Fibroblast of skin of abdomen (primary cell): ENCODE measurements at regions not wholly inside any gene's neighbourhood (a gene's known extent, or its start where the extent isn't known, plus 50 kb on each side); places are given as distances from the start of the nearest gene placed in this dataset.
"Not testable (repeated sequence)": the region's sequence is repeated elsewhere in the genome, so short reads cannot be mapped to it uniquely, and the experiment has no call there.

Source experiments
- DNase-seq: peaks from one replicate; pipeline ENCODE4 v3.0.0-alpha.2; 2013

DNA sequence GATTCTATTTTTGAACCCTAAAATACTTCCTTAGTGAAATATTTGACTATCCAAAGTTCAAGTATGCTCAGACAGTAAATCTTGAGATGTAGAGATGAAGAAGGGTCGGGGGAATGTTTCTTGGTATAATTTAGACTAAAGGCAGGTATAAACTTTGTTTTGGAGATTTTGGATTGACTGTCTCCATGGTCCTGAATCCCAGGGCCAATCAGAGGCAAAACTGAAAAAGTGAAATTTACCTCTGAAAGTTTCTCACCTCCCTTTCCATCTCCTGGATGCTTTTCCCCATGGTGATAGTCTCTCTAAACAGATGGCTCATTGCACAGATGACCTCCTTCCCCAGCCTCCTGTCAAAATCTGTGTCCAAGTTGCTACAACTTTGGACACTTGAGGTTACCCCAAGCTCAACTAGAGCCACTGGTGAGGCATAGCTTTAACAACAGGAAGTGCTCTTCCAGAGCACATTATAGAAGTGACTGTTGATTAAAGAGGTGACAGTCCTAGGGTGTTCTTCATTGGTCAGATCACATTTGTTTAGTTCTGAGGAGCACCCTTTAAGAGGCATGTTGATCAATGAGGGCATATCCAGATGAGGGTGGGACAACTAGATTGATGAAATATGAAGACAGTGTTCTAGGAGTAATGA is 128.4 kb downstream of the AKAP11 start:
- no peak for DNase-seq

DNA sequence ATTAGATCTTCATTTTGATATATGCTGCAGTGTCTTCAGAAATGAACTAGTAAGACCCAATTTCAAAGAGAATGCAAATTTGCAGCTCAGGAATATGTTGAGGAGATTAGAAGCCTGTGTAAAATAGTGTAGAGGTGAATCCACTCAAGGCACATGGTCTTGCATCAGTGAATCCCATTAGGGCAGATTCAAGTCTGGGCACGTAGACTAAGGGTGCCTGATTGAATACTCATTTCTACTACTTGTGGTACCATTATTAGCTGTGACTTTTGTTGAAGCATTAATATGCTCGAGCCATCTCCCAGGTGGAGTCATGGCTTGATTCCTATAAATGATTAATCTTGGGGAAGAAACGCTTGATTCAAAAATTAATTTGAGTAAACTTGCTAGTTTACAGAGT is 129.4 kb downstream of the AKAP11 start:
- DNase-seq: no peak

DNA sequence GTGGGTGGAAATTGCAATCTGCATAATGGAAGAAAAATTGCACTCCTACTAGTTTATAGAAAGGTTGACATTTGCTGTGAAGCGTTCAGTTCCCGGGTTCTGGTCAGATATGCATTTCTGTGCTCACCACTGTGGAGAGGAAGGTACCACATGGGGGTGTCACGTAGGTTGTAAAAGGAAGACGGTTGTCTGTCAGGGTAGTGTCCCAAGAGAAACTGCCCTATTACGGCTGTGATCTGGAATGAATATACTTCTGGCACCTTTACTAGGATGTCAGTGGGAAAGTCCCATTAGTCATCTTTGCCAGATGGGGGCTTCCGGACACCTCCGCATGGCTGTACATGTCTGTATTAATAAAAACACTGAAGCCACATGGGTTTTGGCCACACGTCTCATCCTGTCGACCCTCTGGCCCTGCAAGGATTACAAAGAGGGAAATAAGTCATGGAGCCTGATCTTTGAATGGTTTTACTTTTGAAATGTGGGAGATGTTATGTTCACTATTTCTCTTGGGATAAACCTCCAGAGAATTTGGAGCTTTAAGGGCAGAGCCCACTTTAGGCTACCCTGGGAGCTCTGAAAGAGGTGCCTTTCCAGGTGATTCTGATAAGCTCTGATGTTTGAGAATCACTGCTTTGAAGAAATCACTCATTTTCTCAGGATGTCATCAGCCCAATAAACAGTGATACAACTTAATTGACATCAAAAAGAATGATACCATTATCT is 133.9 kb downstream of the AKAP11 start:
- DNase-seq: peak; percentile 43

DNA sequence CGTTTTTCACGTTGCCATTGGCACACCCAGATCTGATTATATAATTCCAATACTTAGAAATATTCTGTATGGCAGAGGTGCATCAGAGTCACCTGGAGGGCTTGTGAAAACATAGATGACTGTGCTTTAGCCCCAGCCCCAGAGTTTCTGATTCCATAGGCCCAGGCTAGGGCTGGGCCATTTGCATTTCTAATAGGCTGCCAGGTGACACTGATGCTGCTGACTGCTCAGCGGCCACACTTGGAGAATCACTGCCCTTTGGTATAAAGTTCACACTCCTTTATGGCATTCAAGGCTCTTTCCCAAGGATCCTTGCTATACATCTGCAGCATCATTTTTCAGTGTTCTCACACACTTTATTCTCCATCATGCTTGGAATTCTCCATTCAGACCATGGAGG is 137.1 kb downstream of the AKAP11 start:
- no peak for DNase-seq

DNA sequence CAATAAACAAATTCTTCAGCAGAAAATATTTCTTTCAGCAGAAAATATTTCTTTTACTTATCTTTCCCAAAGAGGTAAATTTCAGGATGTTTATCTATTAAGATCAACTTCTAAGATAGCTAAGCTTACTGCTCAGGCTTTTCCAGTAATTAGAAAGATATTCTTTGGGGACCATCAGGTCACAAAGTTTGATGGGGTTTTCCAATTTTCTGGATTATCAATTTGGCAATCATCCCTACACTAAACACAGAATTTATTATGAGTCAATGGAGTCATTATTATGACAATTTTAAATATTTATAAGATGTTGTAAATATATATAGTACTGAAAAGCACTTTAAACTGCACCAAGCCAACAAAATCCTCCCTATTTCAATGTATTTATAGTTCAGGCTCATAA is 137.6 kb downstream of the AKAP11 start:
- no peak for DNase-seq

DNA sequence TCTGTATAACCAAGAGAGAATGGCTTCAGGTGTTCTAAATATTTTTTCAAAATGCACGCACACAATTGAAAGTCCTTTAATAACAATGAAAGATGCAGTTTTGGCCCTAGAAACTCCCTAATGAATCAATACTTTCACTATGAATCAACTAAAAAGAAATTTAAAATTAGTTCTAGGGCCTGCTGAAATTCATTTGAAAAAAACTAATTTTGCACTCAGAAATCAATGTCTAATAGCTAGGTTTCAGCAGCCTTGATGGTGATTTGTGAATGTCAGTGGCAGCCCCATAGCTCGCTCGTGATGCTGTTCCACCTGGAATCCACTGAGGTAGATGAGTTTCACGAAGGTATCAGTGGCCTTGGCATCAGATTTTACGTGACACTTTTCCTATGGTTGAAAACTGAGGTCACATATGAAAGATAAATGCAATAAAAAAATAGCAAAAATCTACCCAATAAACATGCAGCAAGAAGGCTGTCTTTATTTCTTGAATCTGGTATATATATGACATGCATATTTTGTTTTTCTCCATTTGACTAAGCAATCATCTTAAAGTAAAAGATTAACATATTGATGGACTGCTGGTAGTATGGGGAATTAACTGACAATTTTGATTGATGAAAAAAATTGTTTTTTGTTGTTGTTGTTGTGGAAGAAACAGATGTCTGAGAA is 141.0 kb downstream of the AKAP11 start:
- DNase-seq: no peak

DNA sequence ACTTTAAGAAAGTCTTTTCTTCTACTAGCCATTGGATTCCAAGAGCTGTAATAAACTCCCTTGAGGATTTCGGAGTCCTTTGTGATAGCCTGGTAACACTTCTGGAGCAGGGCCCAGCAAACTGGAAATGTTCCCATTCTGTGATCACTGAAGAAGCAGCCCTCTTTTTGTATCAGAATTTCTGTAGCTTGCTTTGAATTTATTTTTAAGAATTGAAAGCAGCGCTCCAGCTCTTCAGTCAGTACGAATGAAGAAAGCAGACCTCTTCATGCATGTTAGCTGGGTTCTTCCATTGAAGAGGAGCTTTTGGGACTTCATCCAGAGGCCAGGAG is 141.5 kb downstream of the AKAP11 start:
- no peak for DNase-seq

DNA sequence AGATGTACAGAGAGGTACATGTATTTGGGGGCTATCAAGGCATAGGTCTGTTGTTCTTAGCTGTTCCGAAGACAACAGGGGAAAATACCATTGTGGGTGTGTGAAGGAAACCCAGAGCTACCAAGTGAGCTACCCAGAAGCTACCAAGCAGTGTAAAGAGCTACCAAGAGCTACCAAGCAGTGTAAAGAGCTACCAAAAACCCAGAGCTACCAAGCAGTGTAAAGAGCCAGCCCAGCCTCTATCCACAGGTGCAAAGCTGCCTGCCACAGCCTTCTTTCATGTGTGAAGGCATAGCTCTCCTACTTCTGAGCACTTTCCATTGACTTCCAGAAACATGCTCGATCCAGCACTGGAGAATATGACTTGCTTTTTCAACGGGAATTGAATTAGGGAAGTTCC is 145.7 kb downstream of the AKAP11 start:
- no peak for DNase-seq

DNA sequence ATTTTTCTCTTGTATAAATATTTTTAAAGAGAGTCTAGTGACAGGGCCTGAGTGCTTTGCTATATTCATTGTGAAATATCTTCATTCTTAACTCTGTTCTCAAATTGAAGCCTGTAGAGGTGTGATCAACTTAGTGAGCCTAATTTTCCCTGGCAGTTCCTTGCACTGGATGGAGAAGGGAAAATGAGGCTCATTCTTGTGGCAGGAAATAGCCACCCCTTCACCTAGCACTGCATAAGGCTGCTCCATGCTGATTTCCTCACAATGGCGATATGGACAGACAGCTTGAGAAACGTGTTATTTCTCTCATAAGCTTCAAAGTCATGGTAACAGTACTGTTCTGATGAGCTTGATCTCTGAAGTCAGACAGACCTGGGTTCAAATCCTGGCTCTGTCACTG is 146.2 kb downstream of the AKAP11 start:
- DNase-seq: no peak

DNA sequence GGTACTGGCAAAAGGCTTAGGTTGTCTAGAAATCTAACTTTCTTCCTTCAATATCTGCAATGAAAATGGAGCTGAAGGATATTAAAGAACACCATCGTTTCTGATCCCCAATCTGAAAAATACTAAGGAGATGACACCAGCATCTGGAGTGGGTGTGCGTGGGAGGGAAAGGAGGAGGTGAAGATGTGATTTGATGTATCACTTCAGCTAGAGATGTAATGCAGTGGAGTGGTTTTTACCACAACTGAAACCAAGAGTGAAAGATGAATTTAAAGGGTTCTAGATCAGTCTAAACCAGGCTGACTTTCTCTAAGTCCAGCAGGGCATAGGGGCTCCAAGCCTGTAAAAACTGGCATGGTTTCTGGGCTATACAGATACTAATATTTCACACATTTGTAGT is 148.4 kb downstream of the AKAP11 start:
- DNase-seq: no peak

DNA sequence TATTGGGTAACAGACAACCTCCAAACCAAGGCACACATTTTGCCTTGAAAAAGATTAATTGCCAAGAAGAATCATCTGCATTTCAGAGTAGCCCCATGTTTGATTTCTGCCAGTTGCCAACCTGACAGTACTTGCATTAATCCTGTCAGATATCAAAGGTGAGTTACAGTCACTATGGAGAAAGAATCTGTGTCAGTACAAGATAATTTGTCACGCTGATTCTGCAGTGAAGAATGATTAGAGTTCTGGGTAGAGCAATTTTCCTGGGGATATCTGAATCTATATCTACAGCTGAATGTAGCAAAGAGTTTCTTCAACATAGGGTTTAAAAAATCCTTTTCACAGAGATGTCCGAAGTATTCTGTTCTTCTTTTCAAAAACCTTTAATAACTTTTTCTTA is 150.7 kb downstream of the AKAP11 start:
- no peak for DNase-seq

DNA sequence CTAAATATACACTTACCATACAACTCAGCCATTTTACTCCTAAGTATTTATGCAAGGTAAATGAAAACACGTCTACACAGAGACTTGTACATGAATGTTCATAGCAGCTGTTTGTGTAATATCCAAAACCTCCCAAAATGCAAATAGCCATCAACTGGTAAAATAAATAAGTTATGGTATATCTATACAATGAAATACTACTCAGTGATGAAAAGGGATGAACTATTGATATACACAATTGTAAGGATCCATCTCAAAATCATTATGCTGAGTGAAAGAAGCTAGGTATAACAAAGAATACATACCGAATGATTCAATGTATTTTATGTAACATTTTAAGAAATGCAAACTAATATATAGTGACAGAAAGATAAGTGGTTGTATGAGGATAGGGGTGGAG is 149.8 kb upstream of the TNFSF11 start:
- no peak for DNase-seq

DNA sequence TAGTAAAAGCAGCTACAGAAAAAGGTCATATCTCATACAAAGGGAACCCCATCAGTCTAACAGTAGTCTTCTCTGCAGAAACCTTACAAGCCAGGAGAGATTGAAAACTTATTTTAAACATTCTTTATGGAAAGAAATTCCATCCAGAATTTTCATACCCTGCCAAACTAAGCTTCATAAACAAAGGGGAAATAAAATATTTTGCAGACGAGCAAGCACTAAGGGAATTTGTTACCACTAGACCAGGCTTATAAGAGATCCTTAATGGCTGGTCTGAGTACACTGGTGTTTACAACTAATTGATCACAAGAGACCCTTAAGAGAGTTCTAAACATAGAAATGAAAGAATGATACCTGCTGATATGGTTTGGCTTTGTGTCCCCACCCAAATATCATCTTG is 128.6 kb upstream of the TNFSF11 start:
- no peak for DNase-seq

DNA sequence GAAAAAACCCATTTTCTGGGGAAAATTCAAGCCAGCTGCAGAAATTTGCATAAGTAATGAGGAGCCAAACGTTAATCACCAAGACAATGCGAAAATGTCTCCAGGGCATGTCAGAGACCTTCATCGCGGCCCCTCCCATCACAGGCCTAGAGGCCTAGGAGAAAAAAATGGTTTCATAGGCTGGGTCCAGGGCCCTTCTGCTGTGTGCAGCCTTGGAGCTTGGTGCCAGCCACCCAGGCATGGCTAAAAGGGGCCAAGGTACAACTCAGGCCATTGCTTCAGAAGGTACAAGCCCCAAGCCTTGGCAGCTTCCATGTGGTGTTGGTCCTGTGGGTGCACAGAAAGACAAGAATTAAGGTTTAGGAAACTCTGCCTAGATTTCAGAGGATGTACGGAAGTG is 127.4 kb upstream of the TNFSF11 start:
- DNase-seq: not testable (repeated sequence)

DNA sequence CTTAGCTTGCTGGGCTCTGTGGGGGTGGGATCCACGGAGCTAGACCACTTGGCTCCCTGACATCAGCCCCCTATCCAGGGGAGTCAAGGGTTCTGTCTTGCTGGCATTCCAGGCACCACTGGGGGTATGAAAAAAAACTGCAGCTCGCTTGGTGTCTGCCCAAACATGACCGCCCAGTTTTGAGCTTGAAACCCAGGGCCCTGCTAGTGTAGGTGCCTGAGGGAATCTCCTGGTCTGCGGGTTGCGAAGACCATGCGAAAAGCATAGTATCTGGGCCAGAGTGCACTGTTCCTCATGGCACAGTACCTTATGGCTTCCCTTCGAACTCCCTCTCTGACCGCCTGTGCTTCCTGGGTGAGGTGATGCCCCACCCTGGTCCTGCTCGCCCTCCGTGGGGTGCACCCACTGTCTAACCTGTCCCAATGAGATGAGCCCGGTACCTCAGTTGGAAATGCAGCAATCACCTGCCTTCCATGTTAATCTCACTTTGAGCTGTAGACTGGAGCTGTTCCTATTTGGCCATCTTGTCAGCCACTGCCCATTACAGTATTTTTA is 120.8 kb upstream of the TNFSF11 start:
- no peak for DNase-seq

DNA sequence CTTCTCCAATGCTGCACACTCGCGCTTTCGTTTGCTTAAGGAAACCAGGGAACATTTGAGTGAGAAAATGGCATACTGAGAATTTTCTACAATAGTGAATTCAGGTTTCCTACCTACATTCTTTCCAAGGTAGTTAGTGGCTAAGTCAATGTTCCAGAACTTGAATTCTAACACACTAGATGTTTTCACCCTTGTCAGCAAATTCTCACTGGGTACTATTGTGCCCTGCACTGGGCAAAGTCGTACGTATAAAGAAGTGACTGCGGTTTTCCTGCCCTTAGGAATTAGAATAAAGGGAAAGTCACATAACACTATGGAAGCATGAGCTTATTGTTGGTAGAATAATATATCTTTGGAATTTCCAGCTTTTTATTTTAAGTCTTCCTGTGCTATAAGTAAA is 119.2 kb upstream of the TNFSF11 start:
- DNase-seq: no peak

DNA sequence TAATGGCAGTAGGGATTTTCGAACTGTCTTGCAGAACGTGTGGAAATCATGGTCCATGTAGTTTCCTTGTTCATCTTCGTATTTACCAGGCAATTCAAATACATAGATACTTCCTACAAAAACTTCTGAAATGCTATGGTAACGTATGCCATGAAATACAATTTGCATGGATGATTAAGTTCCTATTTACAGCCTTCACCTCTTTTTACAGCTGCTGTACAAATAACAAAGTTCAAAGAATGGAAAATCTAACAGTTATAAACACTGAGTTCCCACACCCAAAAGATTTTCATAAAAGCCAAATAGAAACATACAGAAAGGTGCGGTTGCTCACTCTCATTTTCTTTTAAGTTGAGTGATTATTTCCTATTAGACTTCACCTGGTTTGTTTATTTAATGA is 115.8 kb upstream of the TNFSF11 start:
- DNase-seq: no peak

DNA sequence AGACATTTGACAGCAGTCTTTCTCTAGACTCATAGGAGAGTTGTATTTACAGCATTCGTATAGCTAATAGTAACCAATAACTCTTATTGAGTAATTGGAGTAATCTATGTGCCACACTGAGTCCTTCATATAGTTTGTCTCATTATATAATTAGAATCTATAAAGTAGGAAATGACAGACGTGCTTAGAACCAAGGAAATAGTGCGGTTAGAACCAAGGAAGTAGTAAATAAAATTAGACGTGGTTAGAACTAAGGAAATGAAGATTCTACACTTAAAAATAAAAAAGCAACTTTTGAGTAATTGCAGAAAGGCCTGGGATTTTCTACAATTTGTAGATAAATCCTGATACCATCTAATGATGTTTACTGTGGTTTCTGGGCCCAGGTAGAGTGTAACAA is 107.8 kb upstream of the TNFSF11 start:
- DNase-seq: no peak

DNA sequence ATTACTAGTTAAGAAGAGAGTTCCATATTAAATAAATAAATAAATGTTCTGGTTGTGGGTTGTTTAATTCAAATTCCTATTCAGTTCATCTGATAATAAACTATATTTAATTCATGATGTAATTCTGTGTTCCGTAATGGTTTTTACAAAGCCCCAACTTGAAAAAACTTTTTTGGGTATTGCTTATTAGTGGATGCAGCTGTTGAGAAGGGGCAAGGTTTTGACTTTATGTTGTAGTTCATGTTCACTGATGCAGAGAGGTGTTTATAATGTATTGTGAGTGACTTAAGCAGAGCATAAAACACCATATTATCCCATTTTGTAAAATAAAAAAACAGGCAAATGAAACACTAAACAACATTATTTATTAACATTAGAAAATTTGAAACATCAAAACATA is 107.3 kb upstream of the TNFSF11 start:
- DNase-seq: no peak

DNA sequence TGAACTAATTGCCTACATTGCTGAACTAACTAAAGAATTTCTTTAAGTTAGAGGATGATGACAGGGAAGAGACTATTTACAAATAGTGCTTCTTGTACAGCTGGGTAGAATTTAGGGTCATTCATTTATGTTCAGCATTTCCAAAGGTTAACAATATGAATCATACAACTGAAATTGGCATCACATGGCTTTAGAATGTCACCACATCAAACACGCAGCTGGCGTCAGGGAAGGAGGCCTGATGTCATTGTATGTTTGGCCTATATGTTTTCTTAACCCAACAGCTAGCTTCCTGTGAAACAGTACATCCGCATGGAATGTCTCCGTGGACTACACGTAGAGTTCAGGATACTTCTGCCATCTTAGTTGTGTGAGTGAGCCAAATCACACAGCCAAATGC is 99.0 kb upstream of the TNFSF11 start:
- peak; percentile 12 for DNase-seq

DNA sequence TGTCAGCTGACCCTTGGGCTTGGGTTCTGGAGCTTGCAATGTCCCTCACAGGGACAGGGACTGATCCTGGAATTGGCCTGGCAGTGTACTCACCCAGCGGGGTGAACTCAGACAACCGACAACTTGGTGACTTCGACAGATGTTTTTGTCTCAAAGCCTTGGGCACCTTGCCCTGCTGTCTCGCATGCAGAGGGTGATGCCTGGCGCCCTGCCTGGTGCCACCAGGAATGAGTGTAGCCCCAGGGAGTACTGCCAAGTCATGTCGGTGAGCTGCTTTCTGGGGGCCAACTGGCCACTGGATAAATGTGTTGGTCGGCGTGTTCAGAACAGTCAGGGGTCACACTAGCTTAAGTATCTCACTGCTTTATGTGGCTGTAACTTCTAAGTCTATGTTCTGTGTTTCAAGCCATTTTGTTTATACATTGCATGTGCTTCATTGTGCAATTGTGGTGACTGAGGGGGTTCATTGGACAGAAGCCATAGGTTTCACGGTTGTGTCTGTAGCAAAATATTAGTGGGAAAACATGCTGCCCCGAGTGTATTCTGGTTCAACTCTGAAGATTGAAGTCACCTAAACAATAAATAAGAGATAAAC is 96.3 kb upstream of the TNFSF11 start:
- DNase-seq: no peak

DNA sequence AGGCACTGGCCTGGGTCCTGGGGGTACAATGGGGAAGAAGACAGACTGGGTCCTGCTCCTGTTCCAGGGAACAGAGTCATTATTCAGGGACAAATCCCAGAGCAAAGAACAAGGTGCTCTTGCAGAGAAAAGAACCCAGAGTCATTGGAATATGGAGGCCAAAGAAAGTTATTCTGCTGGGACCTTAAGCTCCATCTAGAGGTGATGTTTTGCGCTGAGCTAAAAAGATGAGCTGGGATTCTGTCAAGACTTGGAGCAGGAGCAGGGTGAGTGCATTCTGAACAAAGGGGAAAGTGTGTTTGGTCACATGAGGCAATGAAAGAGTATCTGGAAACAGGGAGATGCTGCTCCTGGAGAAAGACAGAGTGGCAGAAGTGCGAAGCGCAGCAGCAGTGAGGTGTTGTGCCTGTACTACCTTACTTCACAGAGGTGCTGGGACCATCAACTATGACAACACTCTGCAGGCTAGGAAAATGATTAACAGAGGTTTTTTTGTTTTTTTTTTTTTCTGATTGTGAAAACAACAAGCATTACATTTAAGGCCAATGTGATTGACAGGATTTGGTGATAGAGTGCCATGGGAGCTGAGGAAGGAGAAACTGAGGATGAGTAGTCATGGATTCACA is 95.3 kb upstream of the TNFSF11 start:
- DNase-seq: peak; percentile 10

DNA sequence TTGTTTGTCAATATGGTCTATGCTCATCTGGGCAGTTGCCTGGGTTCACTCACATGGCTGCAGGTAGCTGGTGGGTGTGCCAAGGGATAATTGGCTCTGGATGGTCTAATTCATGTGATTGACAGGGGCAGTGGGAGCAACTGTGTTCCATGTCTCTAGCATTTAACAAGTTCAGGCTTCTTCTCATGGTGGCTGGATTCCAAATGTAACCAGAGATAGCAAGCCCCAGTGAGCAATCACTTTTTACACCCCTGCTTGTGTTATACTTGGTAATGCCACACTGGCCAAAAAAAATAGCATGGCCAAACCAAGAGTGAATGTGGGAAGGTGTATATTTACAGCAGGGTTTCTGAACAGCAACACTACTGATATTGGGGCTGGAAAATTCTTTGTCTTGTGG is 89.6 kb upstream of the TNFSF11 start:
- DNase-seq: no peak
